ENCODE measurements at regions not wholly inside any gene's neighbourhood (a gene's known extent, or its start where the extent isn't known, plus 50 kb on each side); places are given as distances from the start of the nearest gene placed in this dataset.
"Not testable (repeated sequence)": the region's sequence is repeated elsewhere in the genome, so short reads cannot be mapped to it uniquely, and the experiment has no call there.

DNA sequence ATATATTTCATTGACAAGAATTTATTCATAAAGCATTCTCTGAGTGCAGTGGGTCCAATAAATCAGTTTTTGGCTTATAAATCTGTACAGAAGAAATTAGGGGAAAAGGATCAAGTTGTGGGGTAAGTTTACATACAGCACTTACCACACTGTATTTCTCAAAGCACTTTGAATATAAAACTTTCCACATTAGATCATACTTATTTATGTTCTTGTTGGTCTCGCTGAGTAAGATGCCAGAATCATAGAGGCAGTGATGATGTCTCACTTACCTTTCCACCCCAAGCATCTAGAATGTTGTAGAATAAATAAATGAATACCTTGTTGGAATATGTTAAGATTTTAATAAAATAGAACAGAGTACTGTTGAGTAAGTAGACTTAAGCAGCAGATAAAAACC is 279.1 kb downstream of the PCDH20 start:
- Histone ChIP-seq H3K36me3 (no peaks in the 10 kb centered on the region), H3K4me1 (no peaks in the 10 kb centered on the region), H3K27ac (no peak overlapping the region), H3K4me3 (no peak overlapping the region), H3K27me3 (no peaks in the 10 kb centered on the region), H3K9me3 (replicated peaks) (no peaks in the 10 kb centered on the region)
- DNase-seq: no peak

DNA sequence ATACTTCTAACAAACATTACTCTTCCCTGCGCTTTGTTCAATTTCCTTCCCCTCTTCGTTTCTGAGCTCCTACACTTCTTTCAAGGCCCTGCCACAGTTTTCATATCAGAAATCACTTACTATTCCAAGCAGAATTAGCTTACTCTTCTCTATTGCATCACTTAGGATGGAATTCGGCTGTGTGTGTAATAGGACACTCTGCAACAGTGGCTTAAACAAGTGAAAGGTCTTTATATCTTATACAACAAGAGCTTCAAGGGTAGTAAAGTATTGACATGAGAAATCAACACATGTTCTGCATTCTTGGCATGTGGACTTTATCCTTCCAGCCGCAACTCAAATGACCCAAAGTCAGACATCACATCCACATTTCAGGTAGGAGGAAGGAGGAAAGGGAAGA is 279.6 kb downstream of the PCDH20 start:
- Histone ChIP-seq H3K4me3 (no peak overlapping the region), H3K4me1 (no peaks in the 10 kb centered on the region), H3K27ac (no peak overlapping the region), H3K9me3 (replicated peaks) (no peaks in the 10 kb centered on the region), H3K27me3 (no peaks in the 10 kb centered on the region), H3K36me3 (no peaks in the 10 kb centered on the region)
- DNase-seq: no peak

DNA sequence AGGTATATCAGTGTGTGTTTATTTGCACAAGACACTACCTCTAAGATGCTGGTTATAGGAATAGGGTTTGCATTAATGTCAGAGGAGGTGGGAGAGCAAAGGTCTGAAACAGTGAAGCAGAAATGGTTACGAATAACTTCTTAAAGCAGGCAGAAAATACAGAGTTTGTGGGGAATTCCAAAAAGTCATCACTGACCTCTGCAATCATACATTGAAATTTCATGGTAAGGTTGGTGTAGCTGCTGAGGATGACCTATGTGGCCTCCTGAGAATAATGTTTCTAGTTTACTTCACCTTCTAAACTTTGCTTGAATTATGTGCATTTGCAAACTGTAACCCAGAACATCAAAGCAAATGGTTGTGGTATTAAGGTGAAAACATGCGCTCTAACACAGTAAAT is 280.1 kb downstream of the PCDH20 start:
- Histone ChIP-seq H3K36me3 (no peaks in the 10 kb centered on the region), H3K4me1 (no peaks in the 10 kb centered on the region), H3K27me3 (no peaks in the 10 kb centered on the region), H3K27ac (no peak overlapping the region), H3K9me3 (replicated peaks) (no peaks in the 10 kb centered on the region), H3K4me3 (no peak overlapping the region)
- no peak for DNase-seq

DNA sequence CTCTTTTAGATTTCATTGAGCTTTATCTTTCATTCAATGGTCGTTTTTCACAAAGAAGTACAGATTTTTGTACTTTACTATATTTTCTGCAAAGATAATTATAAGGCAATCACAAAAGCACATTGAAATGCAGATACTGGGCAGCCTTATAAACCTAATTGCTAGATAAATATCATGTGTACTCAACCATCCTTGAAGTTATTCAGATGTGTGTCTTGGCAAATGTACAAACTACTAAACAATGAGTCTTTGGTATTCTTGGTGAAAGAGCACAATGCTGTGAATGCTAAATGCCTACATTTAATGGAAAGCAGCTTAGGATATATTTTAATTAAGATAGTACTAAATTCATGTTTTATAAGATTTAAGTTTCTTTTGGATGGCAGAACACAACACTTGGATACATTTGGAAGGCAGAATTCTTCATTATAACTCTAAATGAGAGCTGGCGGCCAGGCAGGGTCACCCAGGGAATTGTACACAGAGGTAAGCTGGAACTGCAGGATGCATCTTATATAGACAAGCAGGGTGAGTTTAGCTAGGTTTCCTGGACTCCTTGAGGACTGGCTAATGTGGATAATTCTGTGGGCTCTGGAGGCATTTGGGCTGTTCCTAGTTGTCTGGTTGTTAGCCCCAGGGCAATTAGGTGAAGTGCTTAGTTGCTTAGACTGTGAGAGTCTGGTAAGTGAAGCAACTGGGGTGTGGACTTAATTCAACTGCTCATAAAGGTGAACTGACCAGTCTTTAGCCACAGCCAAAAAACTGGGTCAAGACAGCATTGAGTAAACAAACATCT is 286.6 kb downstream of the PCDH20 start:
- Histone ChIP-seq H3K4me3 (no peak overlapping the region), H3K27ac (no peak overlapping the region), H3K36me3 (no peaks in the 10 kb centered on the region), H3K4me1 (no peaks in the 10 kb centered on the region), H3K9me3 (replicated peaks) (no peaks in the 10 kb centered on the region), H3K27me3 (no peaks in the 10 kb centered on the region)
- DNase-seq: no peak

DNA sequence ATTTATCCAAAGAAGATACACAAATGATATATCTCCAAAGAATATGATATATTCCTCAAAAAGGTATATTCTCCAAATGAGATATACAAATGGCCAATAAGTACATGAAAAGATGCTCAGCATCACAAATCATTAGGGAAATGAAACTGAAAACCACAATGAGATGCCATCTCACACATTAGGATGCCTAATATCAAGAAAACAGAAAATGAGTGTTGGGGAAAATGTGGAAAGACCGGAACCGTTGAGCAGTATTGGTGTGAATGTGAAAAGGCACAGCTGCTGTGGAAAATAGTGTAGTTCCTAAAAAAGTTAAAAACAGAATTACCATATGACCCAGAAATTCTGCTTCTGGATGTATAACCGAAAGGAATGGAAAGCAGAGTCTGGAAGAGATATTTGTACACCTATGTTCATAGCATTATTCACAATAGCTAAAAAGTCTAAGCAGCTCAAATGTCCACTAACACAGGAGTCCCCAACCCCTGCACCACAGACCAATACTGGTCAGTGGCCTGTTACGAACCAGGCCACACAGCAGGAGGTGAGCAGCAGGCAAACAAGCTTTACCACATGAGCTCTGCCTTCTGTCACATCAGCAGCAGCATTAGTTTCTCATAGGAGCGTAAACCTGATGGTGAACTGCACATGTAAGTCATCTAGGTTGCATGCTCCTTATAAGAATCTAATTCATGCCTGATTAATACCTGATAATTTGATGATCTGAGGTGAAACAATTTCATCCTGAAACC is 291.9 kb downstream of the PCDH20 start:
- Histone ChIP-seq H3K27me3 (no peaks in the 10 kb centered on the region), H3K9me3 (replicated peaks) (no peaks in the 10 kb centered on the region), H3K36me3 (no peaks in the 10 kb centered on the region), H3K27ac (no peak overlapping the region), H3K4me1 (no peaks in the 10 kb centered on the region), H3K4me3 (no peak overlapping the region)
- no peak for DNase-seq

DNA sequence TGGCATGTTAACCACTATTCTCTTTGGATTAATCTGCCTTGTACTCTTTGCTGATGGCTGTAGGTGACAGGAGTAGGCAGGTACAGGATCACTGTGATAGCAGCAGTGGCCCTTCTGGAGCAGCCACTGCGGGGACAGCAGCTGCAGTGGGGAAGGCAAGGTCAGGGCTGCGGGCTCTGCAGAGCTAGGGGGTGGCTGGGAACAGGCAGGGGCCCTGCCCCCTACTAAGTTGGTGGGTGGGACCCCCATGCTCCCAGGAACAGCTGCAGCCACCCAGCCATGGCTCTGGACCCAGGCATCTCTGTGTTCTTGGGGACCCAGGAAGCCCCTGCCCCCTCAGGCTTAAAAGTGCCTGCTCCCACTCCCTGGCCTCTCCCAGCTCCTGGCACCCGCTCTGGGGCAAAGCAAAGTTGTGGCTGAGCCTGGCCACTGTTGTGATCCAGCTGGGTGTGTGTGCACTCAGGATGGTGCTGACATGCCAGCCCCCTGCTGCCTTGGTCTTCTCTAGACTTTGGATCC is 302.4 kb downstream of the PCDH20 start:
- DNase-seq: no peak
- no peaks in the 10 kb centered on the region for H3K4me1 ChIP-seq
- no peaks in the 10 kb centered on the region for H3K9me3 ChIP-seq (replicated peaks)
- no peak overlapping the region for H3K27ac ChIP-seq
- no peaks in the 10 kb centered on the region for H3K36me3 ChIP-seq
- H3K4me3 ChIP-seq: no peak overlapping the region
- no peaks in the 10 kb centered on the region for H3K27me3 ChIP-seq

DNA sequence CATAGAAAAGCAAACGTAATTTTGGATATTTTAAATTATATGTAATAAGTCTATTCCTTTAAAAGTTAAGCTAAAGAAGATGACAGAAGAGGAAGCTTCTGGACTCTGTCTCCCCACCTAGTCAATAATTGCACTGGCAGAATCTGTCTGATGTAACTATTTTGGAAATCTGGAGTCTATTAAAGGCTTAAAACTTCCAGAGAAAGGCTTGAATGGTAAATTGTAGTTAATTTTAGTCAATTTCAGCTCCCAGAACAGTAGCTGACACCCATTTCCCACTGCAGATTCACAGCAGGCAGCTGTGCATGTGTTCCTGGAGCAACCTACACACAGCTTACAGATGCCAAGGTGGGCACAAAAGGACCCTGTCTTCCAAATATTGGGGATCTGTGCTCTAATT is 304.1 kb downstream of the PCDH20 start:
- H3K4me1 ChIP-seq: no peaks in the 10 kb centered on the region
- no peaks in the 10 kb centered on the region for H3K27me3 ChIP-seq
- H3K4me3 ChIP-seq: no peak overlapping the region
- no peak overlapping the region for H3K27ac ChIP-seq
- H3K36me3 ChIP-seq: no peaks in the 10 kb centered on the region
- no peak for DNase-seq
- H3K9me3 ChIP-seq (replicated peaks): no peaks in the 10 kb centered on the region

DNA sequence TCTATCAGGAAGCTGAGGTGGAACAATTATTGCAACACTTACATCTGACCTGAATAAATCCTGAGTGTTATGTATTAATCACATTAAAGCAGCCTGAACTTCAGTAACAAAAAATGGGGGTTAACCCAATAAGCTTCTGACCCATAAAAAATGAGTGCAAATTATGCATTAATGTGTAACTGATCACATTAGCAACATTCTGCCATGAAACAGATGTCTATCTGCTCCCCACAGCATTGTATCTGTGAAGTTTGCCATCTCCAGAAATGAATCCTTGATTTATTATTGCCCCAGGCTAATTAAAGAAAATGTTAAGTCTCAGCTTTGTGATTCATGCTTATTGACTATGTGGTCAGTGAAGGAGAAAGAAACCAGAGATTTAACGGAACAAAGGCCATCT is 304.9 kb downstream of the PCDH20 start:
- Histone ChIP-seq H3K9me3 (replicated peaks) (no peaks in the 10 kb centered on the region), H3K4me1 (no peaks in the 10 kb centered on the region), H3K27ac (no peak overlapping the region), H3K4me3 (no peak overlapping the region), H3K27me3 (no peaks in the 10 kb centered on the region), H3K36me3 (no peaks in the 10 kb centered on the region)
- no peak for DNase-seq

DNA sequence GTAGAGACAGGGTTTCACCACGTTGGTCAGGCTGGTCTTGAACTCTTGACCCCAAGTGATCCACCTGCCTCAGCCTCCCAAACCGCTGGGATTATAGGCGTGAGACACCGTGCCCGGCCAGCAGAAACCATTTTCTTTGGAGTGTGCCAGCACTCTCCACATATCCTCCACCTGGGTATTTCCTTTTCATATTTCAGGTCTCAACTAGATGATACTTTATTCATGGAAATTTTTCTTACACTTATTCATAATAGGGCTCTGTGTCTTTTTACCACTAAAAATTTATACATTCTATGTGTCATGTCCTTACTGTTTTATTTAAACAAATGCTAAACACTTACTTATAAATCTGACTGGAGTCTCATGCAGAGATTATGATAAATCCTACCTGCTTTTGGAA is 305.9 kb downstream of the PCDH20 start:
- H3K4me3 ChIP-seq: no peak overlapping the region
- no peak for DNase-seq
- H3K4me1 ChIP-seq: no peaks in the 10 kb centered on the region
- H3K9me3 ChIP-seq (replicated peaks): no peaks in the 10 kb centered on the region
- no peak overlapping the region for H3K27ac ChIP-seq
- no peaks in the 10 kb centered on the region for H3K27me3 ChIP-seq
- H3K36me3 ChIP-seq: no peaks in the 10 kb centered on the region

DNA sequence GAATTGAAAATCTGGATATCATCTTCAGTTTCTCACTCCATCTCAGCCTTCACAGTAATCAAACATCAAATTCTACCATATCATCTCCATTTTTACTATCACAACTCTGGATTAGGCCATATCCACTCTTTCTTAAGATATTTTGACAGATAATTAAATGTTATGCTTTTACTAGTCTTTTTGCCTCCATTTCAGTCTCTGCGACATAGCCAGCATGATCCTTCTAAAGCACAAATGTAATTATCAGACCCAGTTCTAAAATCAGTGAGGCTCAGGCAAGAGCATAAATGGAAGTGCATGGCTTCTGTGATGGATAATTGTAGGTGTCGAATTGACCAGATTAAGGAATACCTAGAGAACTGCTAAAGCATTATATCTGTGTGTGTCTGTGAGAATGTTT is 307.7 kb downstream of the PCDH20 start:
- H3K36me3 ChIP-seq: no peaks in the 10 kb centered on the region
- no peak for DNase-seq
- no peaks in the 10 kb centered on the region for H3K27me3 ChIP-seq
- H3K4me1 ChIP-seq: no peaks in the 10 kb centered on the region
- H3K4me3 ChIP-seq: no peak overlapping the region
- H3K27ac ChIP-seq: no peak overlapping the region
- H3K9me3 ChIP-seq (replicated peaks): no peaks in the 10 kb centered on the region

DNA sequence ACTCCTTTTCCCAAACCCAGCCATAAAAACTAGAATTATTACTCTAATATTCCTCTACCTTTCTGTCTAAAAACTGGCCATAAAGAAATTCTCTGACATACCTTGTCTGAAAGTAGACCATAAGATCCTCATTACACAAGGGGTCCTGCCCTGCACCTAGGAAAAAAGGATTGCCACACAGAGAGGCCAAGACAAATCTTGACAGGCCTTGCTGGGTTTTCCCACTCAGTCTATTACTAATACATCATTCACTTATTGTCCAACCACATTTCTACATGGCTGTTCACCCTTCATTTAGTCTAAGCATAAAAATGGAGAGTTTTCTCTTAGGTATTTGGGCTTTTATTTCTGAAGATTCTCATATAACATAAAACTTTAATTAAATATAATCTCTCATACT is 319.8 kb downstream of the PCDH20 start:
- Histone ChIP-seq H3K27ac (no peak overlapping the region), H3K9me3 (replicated peaks) (no peaks in the 10 kb centered on the region), H3K36me3 (no peaks in the 10 kb centered on the region), H3K27me3 (no peaks in the 10 kb centered on the region), H3K4me3 (no peak overlapping the region), H3K4me1 (no peaks in the 10 kb centered on the region)
- no peak for DNase-seq

DNA sequence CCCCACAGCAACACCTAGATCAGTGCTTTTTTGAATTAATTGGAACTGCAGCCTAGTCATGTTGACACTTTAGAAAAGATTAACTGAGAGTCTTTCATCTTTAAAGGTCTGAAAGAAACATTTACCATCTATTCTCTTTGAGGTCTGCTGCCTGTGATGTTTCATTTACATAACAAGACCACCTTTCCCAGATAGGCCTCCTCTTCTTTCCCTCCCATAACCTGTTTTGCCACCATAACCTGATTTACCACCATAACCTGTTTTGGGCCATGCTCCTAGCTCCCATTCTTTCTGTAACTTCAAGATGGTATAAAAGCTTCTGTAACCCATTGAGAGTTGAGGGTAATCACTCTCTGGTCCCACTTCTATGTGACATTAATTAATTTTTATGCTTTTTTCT is 320.8 kb downstream of the PCDH20 start:
- H3K36me3 ChIP-seq: no peaks in the 10 kb centered on the region
- H3K27me3 ChIP-seq: no peaks in the 10 kb centered on the region
- no peak overlapping the region for H3K4me3 ChIP-seq
- no peaks in the 10 kb centered on the region for H3K4me1 ChIP-seq
- no peak overlapping the region for H3K27ac ChIP-seq
- H3K9me3 ChIP-seq (replicated peaks): no peaks in the 10 kb centered on the region
- DNase-seq: no peak

DNA sequence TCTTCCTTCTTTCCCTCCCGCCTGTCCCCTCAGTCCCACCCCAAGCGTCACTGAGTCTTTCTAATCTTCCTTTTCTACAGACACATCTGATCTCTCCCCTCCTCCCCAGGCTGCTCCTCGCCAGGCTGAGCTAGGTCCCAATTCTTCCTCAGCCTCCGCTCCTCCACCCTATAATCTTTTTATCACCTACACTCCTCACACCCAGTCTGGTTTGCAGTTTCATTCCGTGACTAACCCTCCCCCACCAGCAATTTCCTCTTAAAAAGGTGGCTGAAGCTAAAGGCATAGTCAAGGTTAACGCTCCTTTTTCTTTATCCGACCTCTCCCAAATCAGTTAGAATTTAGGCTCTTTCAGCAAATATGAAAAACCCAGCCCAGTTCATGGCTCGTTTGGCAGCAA is 325.8 kb downstream of the PCDH20 start:
- H3K4me1 ChIP-seq; H3K27me3 ChIP-seq; DNase-seq; H3K27ac ChIP-seq; H3K9me3 ChIP-seq (replicated peaks); H3K4me3 ChIP-seq; H3K36me3 ChIP-seq: not testable (repeated sequence)

DNA sequence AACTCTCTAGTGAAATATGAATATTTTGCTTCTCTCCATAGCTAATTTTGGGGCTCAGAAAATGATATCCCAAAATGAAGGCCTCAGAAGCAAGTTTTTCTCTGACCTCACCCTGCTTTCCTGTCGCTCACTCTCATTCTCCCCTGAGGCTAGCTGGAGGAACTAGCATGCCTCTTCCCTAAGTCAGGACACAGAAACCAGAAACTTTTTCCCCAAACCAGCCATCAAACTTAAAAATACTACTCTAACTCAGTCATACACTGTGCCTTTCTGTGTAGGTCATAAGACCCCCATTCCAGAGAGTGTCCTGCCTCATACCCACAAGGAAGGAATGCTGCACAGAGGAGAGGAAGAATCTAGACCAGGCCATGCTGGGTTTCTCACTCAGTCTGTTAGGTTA is 329.6 kb downstream of the PCDH20 start:
- H3K27me3 ChIP-seq: no peaks in the 10 kb centered on the region
- no peak overlapping the region for H3K4me3 ChIP-seq
- no peak for DNase-seq
- no peaks in the 10 kb centered on the region for H3K4me1 ChIP-seq
- H3K36me3 ChIP-seq: no peaks in the 10 kb centered on the region
- H3K27ac ChIP-seq: no peak overlapping the region
- H3K9me3 ChIP-seq (replicated peaks): no peaks in the 10 kb centered on the region

DNA sequence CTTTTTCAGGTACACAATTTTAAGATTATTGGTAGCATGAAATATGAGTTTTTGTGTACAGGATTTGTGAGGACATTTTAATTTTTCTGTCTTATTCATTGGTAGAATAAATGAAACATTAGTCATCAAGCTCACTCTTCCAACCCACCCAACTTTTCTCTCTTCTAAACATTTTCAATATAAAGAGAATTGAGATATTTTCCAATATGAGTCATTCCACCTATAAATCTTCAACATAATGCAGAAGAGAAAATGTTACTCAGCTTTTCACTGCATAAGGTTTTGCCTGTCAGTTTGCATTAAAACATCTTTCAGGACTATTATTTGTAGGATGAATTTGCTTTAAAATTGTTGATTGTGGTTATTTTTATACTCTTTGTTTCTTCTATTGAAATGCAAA is 330.7 kb downstream of the PCDH20 start:
- H3K36me3 ChIP-seq: no peaks in the 10 kb centered on the region
- no peaks in the 10 kb centered on the region for H3K4me1 ChIP-seq
- H3K9me3 ChIP-seq (replicated peaks): no peaks in the 10 kb centered on the region
- DNase-seq: no peak
- H3K27me3 ChIP-seq: no peaks in the 10 kb centered on the region
- no peak overlapping the region for H3K27ac ChIP-seq
- H3K4me3 ChIP-seq: no peak overlapping the region
